Transverse colon (tissue), 4 donors: ENCODE measurements at regions not wholly inside any gene's neighbourhood (a gene's known extent, or its start where the extent isn't known, plus 50 kb on each side); places are given as distances from the start of the nearest gene placed in this dataset.
"Not testable (repeated sequence)": the region's sequence is repeated elsewhere in the genome, so short reads cannot be mapped to it uniquely, and the experiment has no call there.

Source experiments
- DNase-seq: peaks from one replicate; pipeline ENCODE4 v3.0.0-alpha.2; 2019
- H3K27ac ChIP-seq, 4 donors: fragments of 200-600 bp; sonication (generic); 2 replicates each; pipeline ENCODE4 v1.5.1; 2016 to 2018; ENCODE audit warnings: inconsistent platforms in 4 of 4
- H3K27me3 ChIP-seq: fragments of 200-600 bp; sonication (generic); 2 replicates; pipeline ENCODE4 v1.5.1; 2017; ENCODE audit warnings: inconsistent platforms
- H3K36me3 ChIP-seq, 4 donors: fragments of 200-600 bp; sonication (generic); 2 replicates each; pipeline ENCODE4 v1.5.1; 2017 to 2019; ENCODE audit warnings: inconsistent platforms in 4 of 4
- H3K4me1 ChIP-seq, 4 donors: fragments of 200-600 bp; sonication (generic); 2 replicates each; pipeline ENCODE4 v1.5.1; 2017 to 2020; ENCODE audit warnings: inconsistent platforms in 4 of 4
- H3K4me3 ChIP-seq, 4 donors: fragments of 200-600 bp; sonication (generic); 1 replicate in 1 of 4; 2 replicates in 3 of 4; pipeline versions ENCODE4 v1.5.1 to v1.6.1; 2017 to 2019; ENCODE audit warnings: inconsistent platforms in 4 of 4
- H3K9me3 ChIP-seq, 2 donors: fragments of 200-600 bp; sonication (generic); 2 replicates each; pipeline ENCODE4 v1.5.1; 2017 to 2019; ENCODE audit warnings: inconsistent platforms in 2 of 2
- CTCF ChIP-seq, 5 experiments: fragments of 200-600 bp in 3 of 5; fragments of 450-650 bp in 2 of 5; sonication (generic) in 3 of 5; IDR thresholded peaks; 1 replicate in 2 of 5; 2 replicates in 3 of 5; pipeline ENCODE4 v1.5.1; 2016 to 2017; ENCODE audit warnings: antibody characterized with exemption in 5 of 5, inconsistent platforms in 3 of 5, mild to moderate bottlenecking in 2 of 5, moderate library complexity in 1 of 5
- EP300 ChIP-seq: sonication (generic); formaldehyde crosslinking; IDR thresholded peaks from one replicate; pipeline ENCODE4 v1.6.1; 2017; ENCODE audit warnings: antibody characterized with exemption, low read depth
- POLR2A ChIP-seq: fragments of 450-650 bp; IDR thresholded peaks from one replicate; pipeline ENCODE4 v1.6.1; 2016; ENCODE audit warnings: antibody characterized with exemption, mild to moderate bottlenecking, moderate library complexity
- POLR2AphosphoS5 ChIP-seq, 3 donors: sonication (generic); formaldehyde crosslinking; IDR thresholded peaks; one replicate each; pipeline ENCODE4 v1.6.1; 2016; ENCODE audit warnings: antibody characterized with exemption in 3 of 3
- WGBS, 2 donors: methylation state at CpG; one replicate each; pipeline ENCODE4 v1.1.5; 2018; ENCODE audit warnings: low coverage in 1 of 2; 5-methylcytosine and 5-hydroxymethylcytosine counted together
- in situ Hi-C, 4 donors: fragments of 200-750 bp; cut with MboI; loops; one replicate each; pipeline versions ENCODE4 v1.15.0 to v1.15.1; 2017; ENCODE audit warnings: low sequenced_read_pairs in 3 of 4, low pct_ligation_motif_present in 1 of 4, low pct_unique_long_range_greater_than_20kb in 1 of 4
- intact Hi-C: fragments of 100-400 bp; cut with DNase I; formaldehyde crosslinking; loops from one replicate; pipeline ENCODE4 v1.15.1; 2023; ENCODE audit warnings: low total_unique reads

GRCh38 chr12:131267576-131267975, 313.9 kb downstream of the ADGRD1 start:
- WGBS, 2 donors = 94% methylated on average over 3 of the region's 3 CpGs; no CpG with 5 or more reads in 1 of the 2 donors
- no peaks in the 10 kb centered on the region for H3K9me3 ChIP-seq
- H3K27ac ChIP-seq = peak overlapping the region in 1 of 4 donors; percentile 46
- intact Hi-C loops = loop anchor here (5.0 kb wide), 1 partner anchor 895 kb away; no protein-coding TSS in a partner anchor
- H3K4me1 ChIP-seq = no peaks in the 10 kb centered on the region
- no peaks in the 10 kb centered on the region for H3K36me3 ChIP-seq
- TF ChIP-seq CTCF (IDR thresholded peaks at IDR 0.05) = no peak
- no peak for TF ChIP-seq EP300
- TF ChIP-seq POLR2A = no peak
- TF ChIP-seq POLR2AphosphoS5 (IDR thresholded peaks at IDR 0.05) = no peak
- no peak overlapping the region for H3K4me3 ChIP-seq
- in situ Hi-C loops = no loop called here
- DNase-seq = no peak
- H3K27me3 ChIP-seq = no peaks in the 10 kb centered on the region

- DNase-seq = peak; percentile 22
- H3K4me1 ChIP-seq, H3K4me3 ChIP-seq, H3K36me3 ChIP-seq, H3K27me3 ChIP-seq, H3K9me3 ChIP-seq, in situ Hi-C loops: not testable (repeated sequence)
- H3K27ac ChIP-seq = peak overlapping the region in 1 of 4 donors; percentile 46
- WGBS, 2 donors = 26% methylated on average over 6 of the region's 7 CpGs; no CpG with 5 or more reads in 1 of the 2 donors
- intact Hi-C loops = loop anchor here (5.0 kb wide), 1 partner anchor 894 kb away; no protein-coding TSS in a partner anchor
These were observed 314.4 kb downstream of the ADGRD1 start for GRCh38 chr12:131268123-131268522.

GRCh38 chr12:131268571-131268970, 314.9 kb downstream of the ADGRD1 start:
- H3K9me3 ChIP-seq, H3K4me3 ChIP-seq, H3K4me1 ChIP-seq, H3K36me3 ChIP-seq, in situ Hi-C loops, H3K27ac ChIP-seq, H3K27me3 ChIP-seq, DNase-seq: not testable (repeated sequence)
- intact Hi-C loops = loop anchor here (5.0 kb wide), 1 partner anchor 894 kb away; no protein-coding TSS in a partner anchor
- 60% methylated on average over 2 of the region's 4 CpGs; no CpG with 5 or more reads in 1 of the 2 donors for WGBS, 2 donors

- TF ChIP-seq POLR2AphosphoS5 (IDR thresholded peaks at IDR 0.05) (no peak), EP300 (no peak), POLR2A (no peak), CTCF (IDR thresholded peaks at IDR 0.05) (no peak)
- in situ Hi-C loops = no loop called here
- DNase-seq = no peak
- intact Hi-C loops = loop anchor here (5.0 kb wide), 1 partner anchor 893 kb away; no protein-coding TSS in a partner anchor
- H3K4me1 ChIP-seq = no peaks in the 10 kb centered on the region
- 63% methylated on average over 4 of the region's 4 CpGs; no CpG with 5 or more reads in 1 of the 2 donors for WGBS, 2 donors
- no peaks in the 10 kb centered on the region for H3K27me3 ChIP-seq
- H3K27ac ChIP-seq = no peak overlapping the region
- H3K4me3 ChIP-seq = no peak overlapping the region
- H3K36me3 ChIP-seq = no peaks in the 10 kb centered on the region
- H3K9me3 ChIP-seq = no peaks in the 10 kb centered on the region
These were observed 315.8 kb downstream of the ADGRD1 start for GRCh38 chr12:131269551-131269950.

- 85% methylated on average over 4 of the region's 4 CpGs; no CpG with 5 or more reads in 1 of the 2 donors for WGBS, 2 donors
- intact Hi-C loops = loop anchor here (5.0 kb wide), 1 partner anchor 892 kb away; no protein-coding TSS in a partner anchor
These were observed 316.3 kb downstream of the ADGRD1 start for GRCh38 chr12:131269977-131270376.

GRCh38 chr12:131271724-131272123, 318.0 kb downstream of the ADGRD1 start:
- no peak for DNase-seq
- H3K9me3 ChIP-seq = no peaks in the 10 kb centered on the region
- no peaks in the 10 kb centered on the region for H3K27me3 ChIP-seq
- in situ Hi-C loops (no loop called here), intact Hi-C loops (no loop called here)
- no peak overlapping the region for H3K27ac ChIP-seq
- H3K36me3 ChIP-seq = no peaks in the 10 kb centered on the region
- no peaks in the 10 kb centered on the region for H3K4me1 ChIP-seq
- H3K4me3 ChIP-seq = no peak overlapping the region
- TF ChIP-seq CTCF (IDR thresholded peaks at IDR 0.05) (no peak), POLR2A (no peak), EP300 (no peak), POLR2AphosphoS5 (IDR thresholded peaks at IDR 0.05) (no peak)

More at GRCh38 chr12:131269977-131270376, 316.3 kb downstream of the ADGRD1 start:
- H3K4me3 ChIP-seq, H3K27me3 ChIP-seq, in situ Hi-C loops, H3K27ac ChIP-seq, H3K36me3 ChIP-seq, H3K4me1 ChIP-seq, H3K9me3 ChIP-seq, DNase-seq: not testable (repeated sequence)

- intact Hi-C loops, H3K27me3 ChIP-seq, H3K4me3 ChIP-seq, H3K36me3 ChIP-seq, DNase-seq, H3K27ac ChIP-seq, H3K9me3 ChIP-seq, H3K4me1 ChIP-seq, in situ Hi-C loops: not testable (repeated sequence)
- WGBS, 2 donors = 86% methylated on average over 8 of the region's 8 CpGs; no CpG with 5 or more reads in 1 of the 2 donors
These were observed 318.6 kb downstream of the ADGRD1 start for GRCh38 chr12:131272283-131272814.
